GM18520 (cell line): ENCODE measurements at regions not wholly inside any gene's neighbourhood (a gene's known extent, or its start where the extent isn't known, plus 50 kb on each side); places are given as distances from the start of the nearest gene placed in this dataset.

Source experiments
- ATAC-seq: cut with Tn5 transposase; IDR thresholded peaks from one replicate; pipeline ENCODE4 v1.9.1; 2021; ENCODE audit not compliant: unreplicated experiment

DNA sequence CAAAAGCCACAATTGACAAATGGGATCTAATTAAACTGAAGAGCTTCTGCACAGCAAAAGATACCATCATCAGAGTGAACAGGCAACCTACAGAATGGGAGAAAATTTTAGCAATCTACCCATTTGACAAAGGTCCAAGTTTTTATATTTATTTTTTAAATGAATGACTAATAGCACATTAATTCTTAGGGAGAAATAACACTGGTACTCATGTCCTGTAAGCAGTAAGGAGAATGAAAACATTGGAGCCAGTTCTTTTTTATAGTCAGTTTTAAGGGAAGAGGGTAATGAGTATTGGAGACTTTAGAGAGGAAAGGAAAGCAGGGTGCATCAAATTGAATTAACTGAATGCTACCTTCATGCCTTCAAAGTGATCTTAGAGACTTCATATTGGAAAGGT, 404.7 kb upstream of the TGFBR2 start:
- ATAC-seq = no peak

DNA sequence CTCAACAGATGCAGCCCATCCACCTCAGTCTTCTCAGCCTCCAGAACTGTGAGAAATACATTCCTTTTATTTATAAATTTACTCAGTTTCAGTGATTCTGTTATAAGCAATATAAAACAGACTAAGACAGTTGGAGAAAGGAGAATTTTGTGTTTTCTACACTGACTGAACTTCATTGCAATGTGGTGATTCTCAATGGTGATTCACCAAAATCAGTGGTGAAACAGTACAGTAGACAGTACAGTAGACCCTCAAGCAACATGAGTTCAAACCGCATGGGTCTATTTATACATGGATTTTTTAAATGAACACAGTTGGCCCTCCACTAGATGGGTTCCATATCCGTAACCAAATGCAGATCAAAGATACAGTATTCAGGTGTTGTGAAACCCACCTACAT, 403.1 kb upstream of the TGFBR2 start:
- no peak for ATAC-seq

DNA sequence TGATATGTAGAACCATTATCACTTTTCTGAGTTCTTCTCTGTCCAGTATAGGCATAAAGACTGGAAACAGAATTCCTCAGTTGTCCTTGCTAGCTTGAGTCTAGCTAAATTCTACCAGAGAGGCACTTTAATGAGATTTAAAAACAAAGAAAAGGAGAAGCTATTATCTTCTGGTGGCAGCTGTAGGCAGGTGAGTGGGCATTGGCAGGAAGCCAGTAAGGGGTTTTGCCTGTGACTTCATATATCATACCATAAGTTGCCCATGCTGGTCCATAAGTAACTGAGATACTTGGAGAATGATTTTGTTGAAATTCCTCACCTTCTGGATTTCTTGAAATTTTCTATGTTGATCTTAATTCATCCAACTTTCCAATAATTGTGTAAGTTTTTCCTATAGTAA, 402.3 kb upstream of the TGFBR2 start:
- no peak for ATAC-seq

DNA sequence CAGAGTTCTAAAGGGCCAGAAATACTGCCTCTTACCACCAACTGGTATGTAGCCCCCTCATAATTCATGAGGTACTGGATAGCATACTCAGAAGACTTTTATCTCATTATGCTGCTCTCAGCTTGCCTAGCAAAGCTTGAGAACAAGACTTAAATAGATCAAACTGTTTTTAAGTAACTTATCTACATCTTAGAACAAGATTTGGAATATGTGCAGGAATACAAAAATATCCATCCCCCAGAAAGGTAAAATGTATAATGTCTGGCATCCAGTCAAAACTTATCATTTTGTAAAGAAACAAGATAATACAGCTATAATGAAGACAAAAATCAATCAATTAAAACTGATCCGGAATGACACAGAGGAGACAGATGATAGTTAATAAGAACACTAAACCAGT, 400.4 kb upstream of the TGFBR2 start:
- no peak for ATAC-seq

DNA sequence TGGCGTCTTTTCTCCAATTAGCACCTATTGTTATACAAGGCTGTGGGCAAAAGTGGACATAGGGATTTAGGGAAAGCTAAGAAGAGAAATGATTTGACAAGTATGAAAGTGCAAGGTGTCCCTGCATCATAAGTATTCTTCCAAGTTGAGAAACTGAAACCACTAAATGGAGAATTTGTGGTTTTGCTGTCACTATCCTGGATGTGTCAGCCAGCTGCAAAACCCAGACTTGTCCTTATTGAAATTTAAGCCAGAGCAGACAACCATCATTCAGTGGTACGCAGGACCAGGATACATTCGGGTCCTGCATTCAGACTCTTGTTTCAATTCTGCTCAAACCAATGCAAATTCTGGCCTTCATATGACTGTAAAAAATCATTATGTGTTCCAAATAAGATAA, 384.8 kb upstream of the TGFBR2 start:
- ATAC-seq = no peak

DNA sequence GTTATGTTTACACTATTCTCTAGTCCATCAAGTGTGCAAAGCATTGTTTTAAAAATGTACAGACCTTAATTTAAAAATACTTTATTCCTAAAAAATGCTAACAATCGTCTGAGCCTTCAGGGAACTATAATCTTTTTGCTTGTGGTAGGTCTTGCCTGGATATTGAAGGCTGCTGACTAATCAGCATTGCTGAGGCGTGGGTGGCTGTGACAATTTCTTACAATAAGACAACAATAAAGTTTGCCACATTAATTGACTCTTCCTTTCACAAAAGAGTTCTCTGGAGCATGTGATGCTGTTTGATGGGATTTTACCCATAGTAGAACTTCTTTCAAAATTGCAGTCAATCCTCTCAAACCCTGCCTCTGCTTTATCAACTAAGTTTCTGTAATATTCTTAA, 384.0 kb upstream of the TGFBR2 start:
- ATAC-seq = no peak

DNA sequence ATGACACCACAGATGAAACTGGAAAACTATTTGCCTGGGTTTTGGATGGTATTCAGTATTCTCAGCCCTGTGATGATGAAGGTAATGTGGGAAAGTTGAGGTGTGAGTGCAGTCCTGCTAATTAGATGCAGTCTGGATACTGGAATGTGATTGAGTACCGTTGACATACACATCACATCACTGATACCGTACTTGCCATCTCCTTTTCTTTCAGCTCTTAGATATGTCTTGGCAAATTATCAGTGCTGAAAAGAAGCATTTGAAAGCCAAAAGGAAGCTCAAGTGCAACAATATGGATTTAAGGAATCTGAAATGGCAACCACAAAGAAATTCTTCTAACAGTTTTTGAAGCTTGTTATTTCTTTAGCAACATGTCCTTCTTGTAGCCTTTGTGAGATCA, 381.4 kb upstream of the TGFBR2 start:
- no peak for ATAC-seq

DNA sequence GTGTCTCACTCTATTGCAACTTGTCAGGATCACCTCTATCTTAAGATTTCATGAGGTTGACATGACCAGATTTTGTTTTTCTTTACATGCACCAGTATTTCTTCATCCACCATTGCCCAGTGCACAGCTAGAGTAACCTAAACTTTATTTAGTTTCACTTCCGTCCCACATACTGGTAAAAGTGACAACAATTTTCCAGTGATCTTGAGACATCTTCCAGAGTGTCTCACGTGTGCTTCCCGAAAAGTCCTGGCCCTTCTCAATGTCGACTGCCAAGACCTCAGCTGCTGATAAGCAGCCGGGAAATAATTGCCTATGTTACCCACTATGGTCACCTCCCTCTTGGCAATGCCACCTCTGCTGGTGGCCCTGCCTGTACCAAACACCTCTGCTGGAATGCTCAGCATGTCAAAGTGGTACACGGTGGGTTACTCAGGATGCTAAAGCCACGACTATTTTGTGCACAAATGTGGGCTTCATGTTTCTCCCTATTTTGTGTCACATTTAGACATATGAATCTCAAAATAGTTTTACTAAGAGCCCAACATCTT, 379.7 kb upstream of the TGFBR2 start:
- no peak for ATAC-seq

DNA sequence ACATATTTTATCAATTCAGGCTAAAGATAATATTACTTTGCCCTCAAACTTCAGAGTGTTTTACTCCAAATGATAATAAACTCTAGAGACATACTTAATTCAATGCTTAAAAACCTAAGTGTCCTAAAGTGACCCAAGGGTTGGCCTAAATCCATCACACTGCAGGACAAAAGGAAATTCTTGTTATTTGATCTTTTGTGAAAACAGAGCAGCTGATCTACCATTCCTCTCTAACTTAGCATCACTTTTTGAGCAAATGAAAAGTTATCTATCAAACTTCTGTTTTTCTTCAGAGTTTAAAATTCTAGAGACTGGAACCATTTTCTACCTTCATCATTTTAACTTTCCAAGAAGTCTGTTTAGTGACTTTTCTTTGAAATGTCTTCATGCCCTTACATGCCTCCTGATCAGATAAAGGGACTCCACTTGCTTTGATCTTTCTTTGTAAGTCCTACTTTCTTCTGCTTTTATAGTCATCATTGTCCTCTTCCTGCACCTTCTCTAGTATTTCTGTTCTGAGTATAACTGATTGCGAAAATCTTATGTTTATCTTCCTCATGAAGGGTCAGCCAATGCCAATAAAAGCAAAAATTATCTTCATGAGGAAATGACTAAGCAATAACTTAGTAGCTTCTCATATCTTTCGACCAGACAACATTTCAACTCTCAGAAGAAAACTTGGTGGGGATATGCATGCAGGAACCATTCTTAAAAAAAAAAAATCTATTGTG, 378.7 kb upstream of the TGFBR2 start:
- ATAC-seq = no peak

DNA sequence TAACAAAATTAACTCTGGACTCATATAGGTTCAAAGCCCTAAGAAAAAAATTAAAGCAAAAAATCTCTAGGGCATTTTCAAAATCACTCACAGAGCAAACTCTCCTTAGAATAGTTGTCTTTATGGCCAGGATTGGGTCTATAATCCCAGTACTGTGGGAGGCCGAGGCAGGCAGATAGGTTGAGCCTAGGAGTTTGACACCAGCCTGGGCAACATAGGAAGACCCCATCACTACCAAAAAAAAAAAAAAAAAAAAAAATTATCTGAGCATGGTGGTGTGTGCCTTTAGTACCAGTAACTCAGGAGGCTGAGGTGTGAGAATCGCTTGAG, 378.1 kb upstream of the TGFBR2 start:
- no peak for ATAC-seq

DNA sequence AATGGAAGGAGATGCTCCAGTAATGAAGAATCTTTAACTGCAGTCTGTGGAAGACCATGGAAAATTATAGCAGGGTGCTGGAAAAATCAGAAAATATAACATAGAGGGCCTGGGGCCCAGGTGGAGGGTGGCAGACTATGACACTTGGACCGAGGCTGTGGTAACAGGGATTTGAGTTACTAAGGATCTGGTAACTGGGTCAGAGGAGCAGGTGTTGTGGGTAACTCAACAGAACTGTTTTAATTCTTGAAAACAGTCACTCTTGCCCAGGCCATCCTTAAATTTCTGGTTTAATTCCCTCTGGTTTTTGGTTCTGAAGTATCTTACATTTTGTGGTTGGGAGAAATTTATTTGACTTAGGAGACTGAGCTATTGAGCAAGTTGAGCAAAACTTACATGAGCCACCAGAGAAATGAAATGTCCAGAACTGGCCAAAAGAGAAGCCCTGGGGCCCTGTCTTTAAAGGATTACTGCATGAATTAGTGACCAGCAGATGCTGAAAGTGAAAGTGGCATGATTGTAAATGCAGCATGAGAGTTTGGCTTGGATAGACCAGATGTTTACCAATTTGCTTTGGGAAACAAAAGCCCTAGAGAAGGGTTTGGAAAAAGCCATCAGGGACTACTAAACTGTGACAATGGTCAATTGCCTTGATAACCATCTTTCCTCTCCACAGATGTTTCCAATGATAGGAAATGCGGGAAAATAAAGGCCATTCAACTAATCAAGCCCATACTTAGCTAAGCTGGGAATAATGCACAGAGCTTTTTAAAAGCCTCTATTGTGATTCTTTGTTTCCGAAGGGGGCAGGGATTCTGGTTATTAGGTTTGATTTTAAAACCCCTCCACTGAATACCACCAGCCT, 374.9 kb upstream of the TGFBR2 start:
- ATAC-seq = no peak

DNA sequence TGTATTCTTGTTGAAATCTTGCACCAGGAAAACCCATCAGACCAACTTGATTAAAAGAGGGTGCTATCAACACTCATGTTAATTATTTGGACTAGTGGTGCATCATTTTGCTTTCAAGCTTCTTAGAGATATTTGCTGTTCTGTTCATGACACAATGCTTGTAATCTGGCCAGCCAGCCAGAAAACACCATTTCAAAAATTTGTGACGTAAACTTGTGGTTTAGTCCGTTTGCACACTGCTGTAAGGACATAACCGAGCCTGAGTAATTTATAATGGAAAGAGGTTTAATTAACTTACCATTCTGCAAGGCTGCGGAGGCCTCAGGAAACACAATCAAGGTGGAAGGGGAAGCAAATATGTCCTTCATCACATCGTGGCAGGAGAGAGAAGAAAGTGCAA, 374.3 kb upstream of the TGFBR2 start:
- no peak for ATAC-seq

DNA sequence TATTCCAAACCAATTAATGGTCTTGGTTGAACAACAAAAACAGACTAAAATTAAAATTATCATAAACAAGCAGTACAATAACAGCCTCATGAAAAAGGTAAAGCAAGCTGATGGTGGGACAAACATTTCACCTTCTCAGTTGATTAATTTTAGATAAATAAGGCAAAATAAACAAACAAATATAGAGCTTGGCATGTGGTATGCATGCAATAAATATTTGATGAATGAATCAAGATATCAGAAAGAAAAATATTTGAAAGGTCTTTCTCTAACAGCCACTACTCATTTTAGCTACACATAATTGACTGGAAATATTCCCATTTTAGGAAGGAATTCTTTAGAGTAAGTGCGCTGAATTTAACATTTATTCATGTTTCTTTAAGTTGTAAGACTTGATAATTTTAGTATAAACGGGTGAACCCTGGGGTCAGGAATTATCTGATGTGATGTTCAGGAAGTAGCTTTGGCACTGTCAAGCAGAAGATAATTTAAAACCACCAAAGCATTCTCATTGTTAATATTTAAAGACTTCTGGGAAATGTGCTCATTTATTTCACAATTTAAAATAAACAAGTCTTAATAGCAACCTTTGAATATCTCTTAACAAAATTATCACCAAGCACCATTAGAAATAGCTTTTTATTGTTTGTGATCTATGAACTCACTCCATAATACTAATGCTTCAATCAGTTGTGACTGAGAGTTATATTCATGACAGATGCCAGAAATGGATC, 372.3 kb upstream of the TGFBR2 start:
- ATAC-seq = no peak

DNA sequence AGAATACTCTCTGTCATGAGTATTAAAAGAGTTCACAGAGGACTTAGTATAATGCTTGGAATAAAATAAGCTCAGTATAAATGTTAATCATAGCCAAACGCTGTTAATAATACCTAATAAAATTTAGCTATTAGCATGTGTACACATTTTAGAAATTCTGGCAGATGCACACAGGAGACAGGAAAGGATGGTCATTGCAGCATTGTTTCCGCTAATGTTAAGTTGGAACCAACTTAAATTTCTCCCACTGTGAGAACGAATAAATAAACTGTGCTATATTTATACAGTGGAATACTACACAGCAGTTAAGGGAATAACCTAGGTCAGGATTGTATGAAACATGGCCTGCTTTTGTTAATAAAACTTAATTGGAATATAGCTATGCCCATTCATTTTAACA, 370.4 kb upstream of the TGFBR2 start:
- ATAC-seq = no peak

DNA sequence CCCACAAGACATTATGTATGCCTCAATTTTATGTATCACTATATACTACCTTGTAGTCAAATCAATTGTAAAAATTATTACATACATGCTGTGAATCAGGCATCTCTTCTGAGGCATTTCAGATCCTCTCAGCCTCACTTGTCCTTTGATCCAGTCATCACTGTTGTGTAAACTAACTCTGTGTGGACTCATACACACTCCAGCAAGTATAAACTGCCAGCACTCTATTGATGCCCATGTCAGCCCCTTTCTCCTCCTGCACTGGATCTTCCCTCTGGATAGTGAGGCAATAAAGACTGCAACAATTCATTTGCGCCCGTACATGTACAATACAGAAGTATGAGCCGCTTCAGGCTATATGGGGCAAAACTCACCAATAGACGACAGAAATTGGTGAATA, 364.7 kb upstream of the TGFBR2 start:
- ATAC-seq = no peak

DNA sequence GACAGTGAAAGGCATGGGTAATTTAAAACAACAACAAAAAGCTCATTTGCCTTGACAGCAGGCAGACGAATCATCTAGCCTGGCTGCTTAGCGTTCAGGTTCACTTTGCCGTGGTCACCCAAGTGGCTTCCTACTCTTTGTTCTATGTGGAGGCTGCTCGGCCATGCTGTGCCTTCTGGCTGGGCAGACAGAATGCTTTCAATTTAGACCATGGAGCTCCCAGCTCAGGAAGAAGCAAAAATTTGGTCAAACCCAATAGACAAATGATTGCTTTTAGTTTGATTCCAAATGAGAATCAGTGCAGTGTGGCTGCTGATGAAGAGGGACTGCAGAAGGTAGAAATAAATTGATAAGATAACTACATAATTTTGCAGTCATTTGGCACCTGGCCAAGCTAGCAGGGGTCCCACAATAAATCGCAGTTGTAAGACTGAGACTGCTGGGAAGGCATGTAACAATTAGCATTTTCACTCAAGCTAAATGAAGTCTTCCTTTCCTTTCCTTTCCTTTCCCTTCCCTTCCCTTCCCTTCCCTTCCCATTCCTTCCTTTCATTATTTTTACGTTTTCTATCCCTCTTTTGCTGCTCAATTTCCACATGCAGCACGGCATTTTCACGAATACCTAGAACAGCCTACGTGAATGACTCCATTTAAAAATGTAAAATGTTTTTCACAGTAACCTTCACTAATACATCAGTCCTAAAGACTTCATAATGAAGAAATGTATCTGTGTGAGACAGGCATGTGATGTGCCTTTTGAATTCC, 360.4 kb upstream of the TGFBR2 start:
- no peak for ATAC-seq

DNA sequence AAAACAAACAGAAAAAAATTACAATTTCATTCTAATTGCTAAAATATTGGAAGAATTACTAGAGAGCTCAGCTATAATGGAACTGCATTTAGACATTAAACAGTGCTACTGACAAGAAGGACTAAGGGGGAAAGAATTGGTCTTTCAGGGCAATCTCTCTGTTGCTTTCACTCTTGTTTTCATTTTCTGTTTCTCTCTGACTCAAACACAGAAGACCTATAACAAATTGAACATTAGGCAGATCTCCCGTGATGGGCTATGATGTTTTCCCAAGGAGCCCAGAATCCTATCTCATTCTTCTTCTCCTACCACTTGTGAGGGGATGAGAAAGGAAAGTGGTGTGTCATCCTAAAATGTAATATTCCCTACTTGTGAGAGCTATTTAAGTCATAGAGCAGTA, 358.0 kb upstream of the TGFBR2 start:
- peak; percentile 86 for ATAC-seq

DNA sequence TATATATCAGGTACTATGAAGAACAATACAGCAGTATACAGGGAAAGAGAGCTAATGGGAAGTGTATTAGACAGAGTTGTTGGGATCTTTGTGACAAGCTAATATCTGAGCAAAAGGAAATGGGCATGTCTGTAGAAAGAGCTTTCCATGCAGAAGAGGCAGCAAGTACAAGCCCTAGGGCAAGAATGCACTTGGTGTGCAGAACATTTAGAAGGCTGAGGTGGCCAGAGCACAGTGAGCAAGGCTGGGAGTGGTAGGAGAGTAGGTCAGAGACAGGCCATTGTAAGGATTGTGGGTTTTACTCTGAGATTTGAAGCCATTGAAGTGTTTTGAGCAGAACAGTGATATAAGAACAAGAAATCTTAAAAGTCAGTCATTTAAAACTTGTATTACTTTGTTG, 353.9 kb upstream of the TGFBR2 start:
- no peak for ATAC-seq

DNA sequence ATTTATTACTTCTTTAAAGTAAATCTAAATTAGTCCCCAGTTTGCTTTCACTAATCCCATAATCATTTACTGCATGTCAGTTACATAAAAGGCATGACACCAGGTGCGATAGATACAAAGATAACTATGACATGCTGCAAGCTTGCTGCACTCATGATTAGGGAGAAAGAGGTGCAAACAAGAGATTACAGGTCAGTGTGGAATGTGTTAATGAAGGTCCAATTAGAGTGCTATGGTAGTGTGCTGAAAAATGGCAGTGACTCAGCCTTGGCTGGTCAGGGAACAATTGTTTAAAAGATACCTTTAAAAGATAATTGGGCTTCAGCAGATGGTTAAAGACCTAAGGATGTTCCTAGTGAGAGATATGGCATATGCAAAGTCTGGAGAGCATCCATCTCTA, 352.6 kb upstream of the TGFBR2 start:
- ATAC-seq = no peak

DNA sequence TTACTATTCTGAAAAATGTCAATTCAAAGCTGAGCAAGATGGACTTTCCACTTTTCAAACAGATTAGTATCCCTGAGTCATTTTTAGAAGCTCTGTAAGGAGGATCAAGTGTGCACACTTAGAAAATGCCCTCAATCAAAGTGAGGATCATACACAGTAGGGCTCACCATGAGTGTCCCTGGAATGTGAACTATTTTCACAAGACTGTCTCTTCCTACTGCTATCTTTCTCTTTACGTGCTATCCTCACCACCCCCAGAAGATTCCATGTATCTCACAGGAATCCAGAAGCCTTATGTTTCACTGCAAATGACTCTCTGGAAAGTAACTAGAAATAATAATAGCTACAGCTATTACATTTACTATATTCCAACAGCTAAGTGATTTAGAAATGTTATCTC, 349.9 kb upstream of the TGFBR2 start:
- no peak for ATAC-seq
